HG02759 (cell line): ENCODE measurements at regions not wholly inside any gene's neighbourhood (a gene's known extent, or its start where the extent isn't known, plus 50 kb on each side); places are given as distances from the start of the nearest gene placed in this dataset.
A peak's percentile ranks its signal among the peaks of the same experiment; 100 is the strongest.
"Not testable (repeated sequence)": the region's sequence is repeated elsewhere in the genome, so short reads cannot be mapped to it uniquely, and the experiment has no call there.

Experiments
- ATAC-seq: cut with Tn5 transposase; IDR thresholded peaks from one replicate; pipeline ENCODE4 v1.9.1; 2021; ENCODE audit warnings: mild to moderate bottlenecking, moderate library complexity; ENCODE audit not compliant: unreplicated experiment

DNA sequence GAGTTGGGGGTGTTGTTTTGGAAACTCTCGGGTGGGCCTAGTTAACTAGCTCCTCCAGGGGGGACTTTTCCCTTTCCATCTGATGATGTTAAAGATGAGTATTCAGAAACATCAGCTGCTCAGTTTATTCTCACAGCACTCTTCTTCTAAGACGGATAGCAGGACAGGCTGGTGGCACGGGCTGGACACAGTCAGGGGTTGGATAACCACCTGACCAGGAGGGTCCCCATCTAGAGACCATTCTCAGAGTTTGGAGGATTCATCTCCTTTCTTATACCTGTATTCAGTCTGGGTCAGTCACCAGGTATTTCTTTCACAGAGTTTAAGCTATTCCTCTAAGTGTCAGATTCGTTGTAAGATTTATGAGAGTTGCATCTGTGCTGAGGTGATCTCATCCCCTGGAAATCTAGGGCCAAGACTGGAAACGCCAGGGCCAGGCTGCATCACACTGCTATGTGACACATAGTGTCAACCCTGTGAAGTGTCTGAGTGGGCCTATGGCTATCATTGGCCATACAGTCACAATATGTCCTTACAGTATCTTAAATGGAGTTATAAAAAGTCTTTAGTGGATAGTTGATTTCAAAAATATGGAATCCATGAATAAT, 111.7 kb downstream of the FAM50B start:
- no peak for ATAC-seq

DNA sequence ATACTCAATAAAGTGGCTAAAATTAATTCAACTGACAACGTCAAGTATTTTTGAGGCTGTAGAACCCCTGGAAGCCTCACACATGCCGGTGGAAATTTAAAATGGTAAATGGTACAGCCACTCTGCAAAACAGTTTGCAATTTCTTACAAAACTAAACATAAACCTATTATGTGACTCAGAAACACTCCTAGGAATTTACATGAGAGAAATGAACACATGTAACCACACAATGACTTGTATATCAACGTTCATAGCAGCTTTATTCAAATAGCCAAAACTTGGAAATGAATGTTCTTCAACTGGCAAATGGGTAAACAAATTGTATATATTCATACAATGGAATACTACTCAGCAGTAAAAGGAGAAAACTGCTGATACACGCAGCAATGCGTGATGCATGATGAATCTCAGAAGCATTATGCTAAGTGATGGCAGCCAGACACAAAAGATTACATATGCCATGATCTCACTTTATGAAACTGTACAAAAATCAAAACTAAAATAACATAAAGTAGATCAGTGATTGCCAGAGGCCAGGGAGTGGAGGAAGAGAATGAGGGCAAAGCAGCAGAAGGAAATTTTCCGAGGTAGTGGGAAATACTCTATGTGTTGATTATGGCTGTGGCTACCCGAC, 112.5 kb downstream of the FAM50B start:
- ATAC-seq, result no peak

DNA sequence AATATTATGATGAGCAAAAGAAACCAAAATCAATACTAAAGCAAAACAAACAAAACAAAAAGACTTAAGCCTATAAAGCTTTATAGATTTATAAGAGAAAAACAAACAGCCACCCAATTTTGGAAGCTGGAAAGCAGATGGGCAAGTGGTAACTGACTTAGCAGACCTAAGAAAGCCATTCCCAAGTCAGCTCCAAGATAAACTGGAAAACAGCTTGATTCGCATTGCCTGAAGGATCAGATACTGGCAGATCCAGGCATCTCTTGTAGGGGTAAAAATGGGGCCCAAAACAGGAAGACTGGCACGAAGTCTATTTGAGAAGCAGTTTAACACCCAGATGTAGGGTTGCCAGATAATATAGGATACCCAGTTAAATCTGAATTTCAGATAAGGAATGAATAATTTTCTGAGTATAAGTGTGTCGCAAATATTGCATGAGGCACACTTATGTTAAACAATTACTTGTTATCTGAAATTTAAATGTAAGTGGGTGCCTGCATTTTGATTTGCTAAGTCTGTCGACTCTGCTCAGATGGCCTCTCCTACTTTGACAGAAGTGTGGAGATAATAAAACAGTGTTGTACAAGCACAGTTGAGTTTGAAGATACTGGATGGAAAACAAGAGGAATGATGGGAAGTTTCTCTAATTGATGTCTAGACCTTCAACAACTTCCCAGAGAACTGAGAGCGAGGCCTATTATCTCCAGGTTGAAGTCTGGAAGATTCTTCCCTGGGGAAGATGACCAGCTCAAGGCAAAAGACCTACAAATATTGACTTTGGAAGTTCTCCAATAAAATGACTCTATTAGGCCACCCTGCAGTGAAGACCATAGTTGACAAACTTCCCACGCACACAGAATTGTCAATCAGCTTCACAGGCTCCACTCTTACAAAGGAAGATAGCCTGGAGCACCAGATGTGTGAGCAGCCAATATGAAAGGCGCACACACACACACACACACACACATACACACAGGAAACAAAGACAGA, 113.4 kb downstream of the FAM50B start:
- ATAC-seq, result no peak

DNA sequence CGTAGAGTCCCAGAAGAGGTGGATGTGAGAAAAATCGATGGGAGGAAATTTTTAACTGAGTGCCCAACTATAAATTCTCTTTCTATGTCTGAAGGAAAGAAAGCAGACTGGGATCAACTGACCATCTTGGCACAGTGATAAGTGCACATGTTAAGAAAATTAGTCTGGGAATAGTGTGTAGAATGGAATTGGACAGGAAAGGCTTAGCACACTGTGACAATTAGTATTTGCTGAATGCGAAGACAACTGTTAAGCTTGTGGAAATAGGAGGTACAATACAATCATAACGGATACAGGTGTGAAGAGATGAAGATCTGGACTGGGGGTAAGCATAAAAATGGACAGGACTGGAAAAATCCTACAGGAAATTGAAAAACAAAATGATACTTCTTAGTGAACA, 114.3 kb downstream of the FAM50B start:
- ATAC-seq, result no peak

DNA sequence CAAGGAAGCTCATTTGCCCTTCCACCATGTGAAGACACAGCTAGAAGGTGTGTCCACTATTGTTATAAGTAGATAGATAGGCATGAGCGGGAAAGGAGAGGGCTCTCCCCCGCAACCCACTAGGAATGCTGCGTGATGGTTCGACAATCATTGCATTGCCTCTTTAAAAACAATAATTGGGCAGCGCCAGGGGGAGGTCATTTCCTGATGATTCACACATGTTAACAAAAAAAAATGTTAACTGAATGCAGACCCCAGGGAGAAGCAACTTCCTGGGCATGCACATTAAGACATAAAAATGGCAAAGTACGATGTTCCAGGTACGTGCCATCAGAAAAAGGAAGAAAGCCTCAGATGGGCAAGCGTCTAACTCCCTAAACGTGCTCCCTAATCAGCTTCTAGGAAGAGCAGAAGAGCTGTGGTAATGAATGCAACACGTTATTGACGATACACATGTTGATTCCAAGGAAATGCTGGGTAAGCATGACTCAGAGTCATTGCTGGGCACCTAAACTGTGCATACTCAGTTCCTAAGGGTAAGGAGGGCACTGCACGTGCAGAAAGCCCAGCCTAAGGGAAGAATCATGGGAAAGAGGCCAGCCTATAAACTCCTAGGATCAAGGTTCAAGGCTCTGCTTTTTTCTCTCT, 113.7 kb downstream of the FAM217A start:
- ATAC-seq, result no peak

DNA sequence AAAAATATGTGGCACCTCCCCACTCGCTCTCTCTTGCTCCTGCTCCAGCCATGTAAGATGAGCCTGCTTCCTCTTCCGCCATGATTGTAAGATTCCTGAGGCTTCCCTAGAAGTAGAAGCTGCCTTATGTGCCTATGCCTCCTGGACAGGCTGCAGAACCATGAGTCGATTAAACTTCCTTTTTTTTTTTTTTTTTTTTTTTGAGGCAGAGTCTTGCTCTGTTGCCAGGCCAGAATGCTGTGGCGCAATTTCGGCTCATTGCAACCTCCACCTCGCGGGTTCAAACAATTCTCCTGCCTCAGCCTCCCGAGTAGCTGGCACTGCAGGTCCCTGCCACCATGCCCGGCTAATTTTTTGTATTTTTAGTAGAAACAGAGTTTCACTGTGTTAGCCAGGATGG, 112.5 kb downstream of the FAM217A start:
- no peak for ATAC-seq

DNA sequence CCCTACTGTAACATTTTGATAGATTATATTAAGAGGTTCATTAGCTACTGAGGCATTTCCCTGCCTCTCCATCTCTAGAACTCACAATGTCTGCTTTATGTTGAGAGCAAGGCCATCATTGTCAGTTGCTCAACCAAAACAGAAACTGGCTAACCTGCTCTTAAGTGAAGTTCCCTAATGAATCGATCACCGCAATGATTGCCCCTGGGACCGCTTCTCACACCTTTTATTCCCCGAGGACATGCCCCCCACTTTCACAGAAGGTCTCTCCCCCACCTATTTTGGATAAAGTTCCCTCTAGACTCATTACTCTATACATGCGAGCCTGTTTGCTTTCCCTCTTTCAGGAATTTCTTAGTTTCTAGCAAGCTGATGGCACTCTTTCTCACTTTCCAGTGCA, 108.8 kb downstream of the FAM217A start:
- ATAC-seq, result no peak

DNA sequence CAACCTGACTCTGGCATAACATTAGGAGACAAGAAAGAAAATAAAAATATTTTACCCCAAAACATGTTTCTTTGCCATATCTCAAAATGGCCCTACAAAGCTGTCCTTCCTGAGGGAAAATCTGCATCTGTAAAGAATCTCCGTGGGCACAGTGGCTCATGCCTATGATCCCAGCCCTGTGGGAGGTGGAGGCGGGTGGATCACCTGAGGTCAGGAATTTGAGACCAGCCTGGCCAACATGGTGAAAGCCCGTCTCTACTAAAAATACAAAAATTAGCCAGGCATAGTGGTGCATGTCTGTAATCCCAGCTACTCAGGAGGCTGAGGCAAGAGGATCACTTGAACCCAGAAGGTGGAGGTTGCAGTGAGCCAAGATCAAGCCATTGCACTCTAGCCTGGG, 105.8 kb downstream of the FAM217A start:
- not testable (repeated sequence) for ATAC-seq

DNA sequence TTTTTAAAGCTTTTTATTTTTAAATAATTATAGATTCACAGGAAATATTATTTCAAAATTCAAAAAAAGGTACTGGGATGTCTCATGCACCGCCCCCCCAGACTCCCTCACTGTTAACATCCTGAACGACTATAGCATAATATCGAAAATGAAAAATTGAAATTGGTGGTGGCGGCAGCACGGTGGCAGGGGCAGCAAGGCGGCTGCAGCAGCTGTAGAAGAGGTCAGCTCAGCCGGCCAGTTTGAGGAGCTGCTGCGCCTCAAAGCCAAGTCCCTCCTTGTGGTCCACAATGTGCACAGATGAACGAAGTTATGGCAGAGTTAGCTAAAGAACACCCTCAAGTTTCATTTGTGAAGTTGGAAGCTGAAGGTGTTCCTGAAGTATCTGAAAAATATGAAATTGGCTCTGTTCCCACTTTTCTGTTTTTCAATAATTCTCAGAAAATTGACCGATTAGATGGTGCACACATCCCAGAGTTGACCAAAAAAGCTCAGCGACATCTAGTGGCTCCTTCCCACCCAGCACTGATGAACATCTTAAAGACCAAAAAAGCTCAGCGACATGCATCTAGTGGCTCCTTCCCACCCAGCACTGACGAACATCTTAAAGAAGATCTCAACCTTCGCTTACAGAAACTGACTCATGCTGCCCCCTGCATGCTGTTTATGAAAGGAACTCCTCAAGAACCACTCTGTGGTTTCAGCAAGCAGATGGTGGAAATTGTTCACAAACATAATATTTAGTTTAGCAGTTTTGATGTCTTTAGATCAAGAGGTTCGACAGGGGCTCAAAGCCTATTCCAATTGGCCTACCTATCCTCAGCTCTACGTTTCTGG, 100.8 kb downstream of the FAM217A start:
- ATAC-seq, result peak; percentile 87

DNA sequence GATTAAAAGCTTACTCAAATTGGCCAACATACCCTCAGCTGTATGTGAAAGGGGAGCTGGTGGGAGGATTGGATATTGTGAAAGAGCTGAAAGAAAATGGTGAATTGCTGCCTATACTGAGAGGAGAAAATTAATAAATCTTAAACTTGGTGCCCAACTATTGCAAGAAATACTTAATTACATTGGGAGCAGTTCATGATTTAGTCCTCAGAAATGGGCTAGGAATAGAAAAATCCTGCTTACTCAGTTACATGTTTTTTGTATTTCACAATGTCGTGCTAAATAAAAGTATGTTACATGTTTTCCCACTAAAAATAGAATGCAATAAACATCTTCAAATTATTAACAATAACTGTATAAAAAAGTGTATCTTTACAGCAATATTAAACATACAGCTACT, 100.0 kb downstream of the FAM217A start:
- not testable (repeated sequence) for ATAC-seq

DNA sequence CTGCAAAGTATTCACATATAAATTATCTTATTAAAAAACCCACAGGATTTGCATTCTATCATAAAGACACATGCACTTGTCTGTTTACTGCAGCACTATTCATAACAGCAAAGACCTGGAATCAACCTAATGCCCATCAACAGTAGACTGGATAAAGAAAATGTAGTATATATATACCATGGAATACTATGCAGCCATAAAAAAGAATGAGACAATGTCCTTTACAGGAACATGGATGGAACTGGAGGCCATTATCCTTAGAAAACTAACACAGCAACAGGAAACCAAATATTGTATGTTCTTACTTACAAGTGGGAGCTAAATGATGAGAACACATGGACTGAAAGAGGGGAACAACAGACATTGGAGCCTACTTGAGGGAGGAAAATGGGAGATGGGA, 97.0 kb downstream of the FAM217A start:
- no peak for ATAC-seq

DNA sequence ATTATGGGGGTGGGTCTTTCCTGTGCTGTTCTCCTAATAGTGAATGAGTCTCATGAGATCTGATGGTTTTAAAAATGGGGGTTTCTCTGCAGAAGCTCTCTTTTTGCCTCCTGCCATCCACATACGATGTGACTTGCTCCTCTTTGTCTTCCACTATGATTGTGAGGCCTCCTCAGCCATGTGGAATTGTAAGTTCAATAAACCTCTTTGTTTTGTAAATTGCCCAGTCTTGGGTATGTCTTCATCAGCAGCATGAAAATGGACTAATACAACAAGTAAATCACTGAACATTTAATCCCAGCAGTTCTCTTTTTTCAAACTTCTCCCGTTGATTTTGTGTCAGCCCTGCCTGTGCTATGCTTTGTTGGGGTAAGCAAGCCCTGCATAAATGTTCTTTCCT, 95.2 kb downstream of the FAM217A start:
- no peak for ATAC-seq

DNA sequence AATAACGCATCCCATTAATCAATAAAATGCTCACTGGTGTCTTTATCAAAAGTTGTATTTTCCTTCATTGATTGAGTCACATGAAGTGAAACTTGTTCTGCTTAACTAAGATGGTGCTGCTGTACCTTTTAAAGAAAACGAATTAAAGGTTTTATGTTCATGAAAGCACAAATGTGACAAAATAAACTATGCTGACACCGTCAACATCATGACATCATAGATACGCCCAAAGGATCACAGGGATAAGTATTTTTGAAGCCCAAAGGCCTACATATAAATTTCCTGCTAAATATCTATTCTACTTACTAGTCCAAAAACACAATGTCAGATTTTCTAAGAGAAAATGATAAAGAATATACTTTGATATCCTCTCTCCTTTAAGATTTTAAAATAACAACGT, 94.4 kb downstream of the FAM217A start:
- no peak for ATAC-seq

DNA sequence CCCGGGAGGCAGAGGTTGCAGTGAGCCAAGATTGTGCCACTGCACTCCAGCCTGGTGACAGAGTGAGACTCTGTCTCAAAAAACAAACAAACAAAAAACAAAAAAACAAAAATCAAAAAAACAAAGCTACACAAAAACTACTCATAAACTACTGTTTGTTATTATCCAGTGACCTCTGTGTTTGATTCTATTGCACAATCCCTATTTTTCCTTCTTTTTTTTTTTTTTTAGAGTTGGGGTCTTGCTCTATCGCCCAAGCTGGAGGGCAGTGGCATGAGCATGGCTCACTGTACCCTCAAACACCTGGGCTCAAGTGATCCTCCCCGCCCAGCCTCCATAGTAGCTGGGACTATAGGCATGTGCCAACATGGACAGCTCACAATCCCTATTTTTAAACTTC, 92.7 kb downstream of the FAM217A start:
- ATAC-seq, result no peak

DNA sequence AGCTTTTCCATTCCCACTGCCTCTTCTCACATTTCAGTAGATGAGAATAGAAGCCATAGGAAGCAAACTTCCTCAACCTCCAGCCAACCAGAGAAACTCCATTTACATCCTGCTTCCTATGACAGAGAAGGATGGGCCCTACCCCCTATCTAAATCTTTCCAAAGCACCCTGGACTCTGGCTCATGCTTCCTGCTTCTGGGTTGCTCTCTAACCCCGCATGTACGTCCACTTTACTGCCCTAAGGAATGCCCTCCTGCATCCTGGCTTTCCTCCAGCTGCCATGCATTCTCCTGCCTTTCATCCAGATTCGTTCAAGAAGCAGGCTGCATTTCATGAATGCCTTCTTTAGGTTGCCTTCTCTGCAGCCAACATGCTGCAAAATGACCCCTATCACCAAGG, 91.9 kb downstream of the FAM217A start:
- no peak for ATAC-seq

DNA sequence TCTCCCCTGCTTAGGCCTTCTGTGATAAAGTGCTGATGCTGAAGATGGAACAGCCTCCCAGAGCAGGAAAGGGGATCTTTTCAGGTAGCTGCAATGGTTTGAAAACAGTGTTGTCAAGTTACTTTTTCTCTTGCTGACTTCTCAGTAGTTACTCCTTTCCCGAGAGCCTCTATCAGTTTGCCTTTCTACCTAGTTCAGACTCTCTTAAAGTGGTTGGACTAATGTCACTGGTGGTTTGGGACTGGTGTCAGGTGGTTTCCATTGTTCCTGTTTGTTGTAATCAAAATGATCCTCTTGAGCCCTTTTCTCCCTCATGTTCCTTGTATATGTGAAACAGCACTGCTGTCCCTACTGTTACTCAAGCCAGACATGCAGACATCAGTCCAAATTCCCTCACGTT, 91.4 kb downstream of the FAM217A start:
- no peak for ATAC-seq

DNA sequence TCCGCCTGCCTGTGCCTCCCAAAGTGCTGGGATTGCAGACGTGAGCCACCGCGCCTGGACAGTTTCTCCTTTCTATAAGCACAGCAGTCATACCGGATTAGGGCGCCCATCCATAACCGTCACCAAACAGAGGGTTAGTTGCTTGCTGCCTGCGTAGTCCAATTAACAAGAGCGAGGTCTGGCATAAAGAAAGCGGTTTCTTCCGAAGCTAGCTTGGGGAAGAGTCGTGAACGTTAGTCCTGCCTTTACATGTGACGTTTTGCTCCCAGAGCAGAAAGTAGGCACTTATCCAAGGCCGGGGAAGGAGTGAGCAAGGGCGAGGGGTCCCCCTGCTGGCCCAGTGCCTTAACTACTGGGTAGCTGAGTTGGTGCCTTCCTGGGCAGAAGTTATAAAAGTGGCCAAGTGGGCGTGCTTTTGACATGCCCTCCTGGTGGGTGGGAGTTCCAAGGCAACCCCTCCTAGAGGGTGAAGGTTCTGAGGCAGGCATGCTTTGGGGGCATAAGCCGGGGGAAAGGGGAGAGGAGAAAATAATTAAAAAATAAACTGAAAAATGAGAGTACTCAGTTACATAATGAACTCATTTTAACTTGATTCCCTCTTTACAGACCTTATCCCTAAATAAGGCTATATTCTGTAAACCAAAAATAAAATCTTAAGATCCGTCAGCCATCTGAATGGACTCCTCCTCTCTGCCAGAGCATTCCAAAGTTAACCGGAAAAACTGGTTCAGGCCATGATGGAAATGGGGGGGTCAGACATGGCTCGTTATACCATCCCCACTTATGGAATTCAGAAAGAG, 88.0 kb downstream of the FAM217A start:
- ATAC-seq, result peak; percentile 82

DNA sequence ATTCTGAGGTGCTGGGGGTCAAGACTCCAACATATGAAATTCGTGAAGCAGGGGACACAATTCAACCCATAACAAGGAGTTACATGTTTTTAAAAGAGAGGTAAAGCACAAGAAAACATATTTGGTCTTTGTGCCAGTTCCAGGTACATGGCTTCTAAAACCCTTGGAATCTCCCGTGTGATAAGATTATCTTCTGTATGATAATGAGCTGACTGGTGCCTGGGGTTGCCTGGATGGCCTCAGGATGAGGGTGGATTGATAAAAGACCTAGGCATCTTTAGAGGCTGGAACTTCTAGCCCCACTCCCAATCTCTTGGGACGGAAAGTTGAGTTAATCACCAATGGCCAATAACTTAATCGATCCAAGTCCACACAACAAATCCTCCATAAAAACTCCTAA, 87.0 kb downstream of the FAM217A start:
- ATAC-seq, result no peak

DNA sequence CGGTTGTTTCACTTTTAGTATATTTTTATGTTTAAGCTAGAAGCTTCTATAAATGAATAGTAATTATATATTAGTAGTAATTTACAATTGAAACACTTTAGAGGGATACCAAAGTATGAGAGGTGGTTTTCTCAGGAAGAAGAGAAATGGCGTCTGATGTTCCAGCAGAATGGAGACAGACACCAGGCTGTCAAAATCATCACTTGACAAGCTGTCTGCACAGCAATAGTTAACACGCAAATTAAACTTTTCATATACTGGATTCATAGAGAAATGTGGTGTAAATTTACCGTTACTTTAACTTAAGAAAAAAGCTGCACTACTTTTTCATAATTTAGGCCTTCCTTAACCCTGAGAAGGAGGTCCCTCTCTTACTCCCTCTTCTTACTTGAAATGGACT, 82.6 kb downstream of the FAM217A start:
- no peak for ATAC-seq
